ENCODE measurements at regions not wholly inside any gene's neighbourhood (a gene's known extent, or its start where the extent isn't known, plus 50 kb on each side); places are given as distances from the start of the nearest gene placed in this dataset.

DNA sequence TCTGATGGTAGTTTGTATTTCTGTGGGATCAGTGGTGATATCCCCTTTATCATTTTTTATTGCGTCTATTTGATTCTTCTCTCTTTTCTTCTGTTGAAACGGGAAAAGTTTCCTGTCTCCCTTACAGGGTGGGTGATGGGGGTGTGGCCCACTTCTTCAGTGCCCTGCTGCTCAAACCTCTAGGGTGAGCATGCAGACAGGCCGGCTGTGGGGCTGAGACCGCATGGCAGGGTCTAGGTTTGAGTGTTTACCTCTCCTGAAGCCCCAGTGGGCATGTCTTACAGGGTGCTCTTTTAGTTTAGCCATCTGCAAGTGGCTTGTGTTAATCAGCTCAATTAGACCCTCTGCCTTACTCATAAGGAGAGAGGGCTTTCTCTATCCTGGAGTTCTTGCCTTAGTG, 450.0 kb upstream of the EPHA3 start:
- TF ChIP-seq, protein P1, sequence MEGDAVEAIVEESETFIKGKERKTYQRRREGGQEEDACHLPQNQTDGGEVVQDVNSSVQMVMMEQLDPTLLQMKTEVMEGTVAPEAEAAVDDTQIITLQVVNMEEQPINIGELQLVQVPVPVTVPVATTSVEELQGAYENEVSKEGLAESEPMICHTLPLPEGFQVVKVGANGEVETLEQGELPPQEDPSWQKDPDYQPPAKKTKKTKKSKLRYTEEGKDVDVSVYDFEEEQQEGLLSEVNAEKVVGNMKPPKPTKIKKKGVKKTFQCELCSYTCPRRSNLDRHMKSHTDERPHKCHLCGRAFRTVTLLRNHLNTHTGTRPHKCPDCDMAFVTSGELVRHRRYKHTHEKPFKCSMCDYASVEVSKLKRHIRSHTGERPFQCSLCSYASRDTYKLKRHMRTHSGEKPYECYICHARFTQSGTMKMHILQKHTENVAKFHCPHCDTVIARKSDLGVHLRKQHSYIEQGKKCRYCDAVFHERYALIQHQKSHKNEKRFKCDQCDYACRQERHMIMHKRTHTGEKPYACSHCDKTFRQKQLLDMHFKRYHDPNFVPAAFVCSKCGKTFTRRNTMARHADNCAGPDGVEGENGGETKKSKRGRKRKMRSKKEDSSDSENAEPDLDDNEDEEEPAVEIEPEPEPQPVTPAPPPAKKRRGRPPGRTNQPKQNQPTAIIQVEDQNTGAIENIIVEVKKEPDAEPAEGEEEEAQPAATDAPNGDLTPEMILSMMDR (IDR thresholded peaks at IDR 0.05; ENCODE audit: unreplicated experiment in 3 of 3): no peak
- no peaks in the 10 kb centered on the region for H3K4me1 Mint-ChIP-seq
- no peak overlapping the region for H3K27ac Mint-ChIP-seq
- no peaks in the 10 kb centered on the region for H3K36me3 Mint-ChIP-seq (ENCODE audit: low read depth)
- H3K4me3 Mint-ChIP-seq: no peak overlapping the region
- H3K27me3 Mint-ChIP-seq (ENCODE audit: low read depth): no peaks in the 10 kb centered on the region
- peaks cover 11% of the 10 kb centered on the region for H3K9me3 Mint-ChIP-seq

- H3K4me1 Mint-ChIP-seq: no peaks in the 10 kb centered on the region
- no peak overlapping the region for H3K27ac Mint-ChIP-seq
- no peaks in the 10 kb centered on the region for H3K27me3 Mint-ChIP-seq (ENCODE audit: low read depth)
- H3K36me3 Mint-ChIP-seq (ENCODE audit: low read depth): no peaks in the 10 kb centered on the region
- TF ChIP-seq, protein P1 (IDR thresholded peaks at IDR 0.05; ENCODE audit: unreplicated experiment in 3 of 3): no peak
- H3K4me3 Mint-ChIP-seq: no peak overlapping the region
- peaks cover 7% of the 10 kb centered on the region for H3K9me3 Mint-ChIP-seq
Measured at GRCh38 chr3:88661433-88661824, 446.0 kb upstream of the EPHA3 start.

- TF ChIP-seq, protein P1 (IDR thresholded peaks at IDR 0.05; ENCODE audit: unreplicated experiment in 3 of 3): no peak
- Mint-ChIP-seq H3K4me1 (no peaks in the 10 kb centered on the region), H3K4me3 (no peak overlapping the region), H3K27ac (no peak overlapping the region), H3K9me3 (no peaks in the 10 kb centered on the region), H3K36me3 (ENCODE audit: low read depth) (no peaks in the 10 kb centered on the region), H3K27me3 (ENCODE audit: low read depth) (no peaks in the 10 kb centered on the region)
Measured at GRCh38 chr3:88668180-88668579, 439.2 kb upstream of the EPHA3 start.

DNA sequence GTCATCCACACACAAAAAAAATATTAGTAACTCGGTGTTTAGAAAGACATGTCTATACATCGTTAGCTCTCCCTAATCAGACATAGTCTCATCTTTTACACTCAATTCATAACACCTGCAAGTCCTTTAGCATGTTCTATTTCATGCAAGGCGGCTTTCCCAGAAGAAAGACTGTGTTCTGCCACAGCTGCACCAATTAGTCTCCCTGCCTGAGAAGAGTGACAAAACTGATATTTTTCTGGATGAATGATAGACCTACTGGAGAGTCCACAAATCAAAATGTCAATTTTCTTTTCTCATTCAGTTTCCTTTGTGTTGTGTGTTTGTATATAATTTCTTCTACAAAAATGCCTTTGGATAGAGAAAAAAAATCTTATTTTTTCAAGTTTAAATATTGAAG, 435.8 kb upstream of the EPHA3 start:
- H3K27me3 Mint-ChIP-seq (ENCODE audit: low read depth): no peaks in the 10 kb centered on the region
- H3K4me1 Mint-ChIP-seq: no peaks in the 10 kb centered on the region
- H3K4me3 Mint-ChIP-seq: no peak overlapping the region
- no peak overlapping the region for H3K27ac Mint-ChIP-seq
- TF ChIP-seq, protein P1 (IDR thresholded peaks at IDR 0.05; ENCODE audit: unreplicated experiment in 3 of 3): no peak
- H3K9me3 Mint-ChIP-seq: no peaks in the 10 kb centered on the region
- no peaks in the 10 kb centered on the region for H3K36me3 Mint-ChIP-seq (ENCODE audit: low read depth)

DNA sequence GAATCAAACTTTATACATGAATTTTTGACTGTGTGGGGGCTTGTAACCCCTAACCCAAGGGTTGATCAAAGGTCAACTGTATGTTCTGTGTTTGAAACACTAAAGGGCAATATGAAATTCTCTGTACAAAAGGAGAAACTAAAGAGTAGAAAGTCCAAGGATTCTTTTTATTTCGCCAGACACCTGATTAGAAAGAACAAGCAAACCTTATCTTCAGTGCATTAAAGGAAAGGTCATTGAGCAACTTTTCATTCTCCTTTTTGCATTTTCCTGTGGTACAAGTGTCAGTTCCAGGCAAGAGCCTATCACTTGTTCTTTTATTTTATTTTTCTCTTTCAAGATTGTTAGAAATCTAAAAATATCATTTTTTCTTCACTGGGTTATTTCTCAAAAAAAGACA, 430.1 kb upstream of the EPHA3 start:
- Mint-ChIP-seq H3K27ac (no peak overlapping the region), H3K27me3 (ENCODE audit: low read depth) (no peaks in the 10 kb centered on the region), H3K4me1 (peaks cover 5% of the 10 kb centered on the region), H3K9me3 (peaks cover 2% of the 10 kb centered on the region), H3K36me3 (ENCODE audit: low read depth) (no peaks in the 10 kb centered on the region), H3K4me3 (no peak overlapping the region)
- TF ChIP-seq, protein P1 (IDR thresholded peaks at IDR 0.05; ENCODE audit: unreplicated experiment in 3 of 3): no peak

GRCh38 chr3:88678747-88679146, 428.7 kb upstream of the EPHA3 start:
- H3K27me3 Mint-ChIP-seq (ENCODE audit: low read depth): no peaks in the 10 kb centered on the region
- no peaks in the 10 kb centered on the region for H3K36me3 Mint-ChIP-seq (ENCODE audit: low read depth)
- H3K27ac Mint-ChIP-seq: no peak overlapping the region
- peaks cover 5% of the 10 kb centered on the region for H3K4me1 Mint-ChIP-seq
- no peak overlapping the region for H3K4me3 Mint-ChIP-seq
- TF ChIP-seq, protein P1 (IDR thresholded peaks at IDR 0.05; ENCODE audit: unreplicated experiment in 3 of 3): no peak
- peaks cover 2% of the 10 kb centered on the region for H3K9me3 Mint-ChIP-seq
